ENCODE measurements at regions not wholly inside any gene's neighbourhood (a gene's known extent, or its start where the extent isn't known, plus 50 kb on each side); places are given as distances from the start of the nearest gene placed in this dataset.

- no peak overlapping the region for H3K27ac ChIP-seq (ENCODE audit: poor library complexity, severe bottlenecking)
- ATAC-seq (ENCODE audit: low read depth) (no peak), DNase-seq (ENCODE audit: low spot score) (no peak)
- H3K27me3 ChIP-seq (ENCODE audit: insufficient read depth, poor library complexity, severe bottlenecking), result no peaks in the 10 kb centered on the region
- no peaks in the 10 kb centered on the region for H3K4me1 ChIP-seq (ENCODE audit: insufficient read depth, poor library complexity, severe bottlenecking)
- no peaks in the 10 kb centered on the region for H3K9me3 ChIP-seq (ENCODE audit: severe bottlenecking)
- TF ChIP-seq, protein P1, sequence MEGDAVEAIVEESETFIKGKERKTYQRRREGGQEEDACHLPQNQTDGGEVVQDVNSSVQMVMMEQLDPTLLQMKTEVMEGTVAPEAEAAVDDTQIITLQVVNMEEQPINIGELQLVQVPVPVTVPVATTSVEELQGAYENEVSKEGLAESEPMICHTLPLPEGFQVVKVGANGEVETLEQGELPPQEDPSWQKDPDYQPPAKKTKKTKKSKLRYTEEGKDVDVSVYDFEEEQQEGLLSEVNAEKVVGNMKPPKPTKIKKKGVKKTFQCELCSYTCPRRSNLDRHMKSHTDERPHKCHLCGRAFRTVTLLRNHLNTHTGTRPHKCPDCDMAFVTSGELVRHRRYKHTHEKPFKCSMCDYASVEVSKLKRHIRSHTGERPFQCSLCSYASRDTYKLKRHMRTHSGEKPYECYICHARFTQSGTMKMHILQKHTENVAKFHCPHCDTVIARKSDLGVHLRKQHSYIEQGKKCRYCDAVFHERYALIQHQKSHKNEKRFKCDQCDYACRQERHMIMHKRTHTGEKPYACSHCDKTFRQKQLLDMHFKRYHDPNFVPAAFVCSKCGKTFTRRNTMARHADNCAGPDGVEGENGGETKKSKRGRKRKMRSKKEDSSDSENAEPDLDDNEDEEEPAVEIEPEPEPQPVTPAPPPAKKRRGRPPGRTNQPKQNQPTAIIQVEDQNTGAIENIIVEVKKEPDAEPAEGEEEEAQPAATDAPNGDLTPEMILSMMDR (IDR thresholded peaks at IDR 0.05; ENCODE audit: poor library complexity, severe bottlenecking), result no peak
- H3K4me3 ChIP-seq (ENCODE audit: severe bottlenecking), result no peak overlapping the region
- no peaks in the 10 kb centered on the region for H3K36me3 ChIP-seq (ENCODE audit: low read depth)
Measured at GRCh38 chr18:56185126-56185525, 453.3 kb downstream of the TXNL1 start.

DNA sequence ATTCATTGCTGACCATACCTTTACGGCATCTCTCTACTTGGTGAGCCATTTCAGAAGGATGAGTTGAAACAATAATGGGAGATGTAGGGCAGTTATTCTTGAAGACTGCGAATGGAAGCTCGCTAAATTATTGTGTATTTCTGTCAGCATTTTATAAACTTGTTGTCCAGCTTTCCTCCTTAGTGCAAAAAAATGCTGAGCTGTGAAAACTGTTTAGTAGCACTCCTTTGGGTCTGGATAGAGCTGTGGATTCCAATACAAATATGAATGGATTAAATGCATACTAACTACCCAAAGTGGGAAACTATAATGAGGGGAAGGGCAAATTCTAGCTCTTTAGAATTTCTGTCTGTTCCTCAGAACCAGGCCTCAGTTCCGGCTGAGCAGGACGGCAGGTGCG is 461.6 kb downstream of the TXNL1 start:
- DNase-seq (ENCODE audit: low spot score) (no peak), ATAC-seq (ENCODE audit: low read depth) (no peak)
- Histone ChIP-seq H3K4me1 (ENCODE audit: insufficient read depth, poor library complexity, severe bottlenecking) (no peaks in the 10 kb centered on the region), H3K9me3 (ENCODE audit: severe bottlenecking) (no peaks in the 10 kb centered on the region), H3K4me3 (ENCODE audit: severe bottlenecking) (no peak overlapping the region), H3K36me3 (ENCODE audit: low read depth) (no peaks in the 10 kb centered on the region), H3K27me3 (ENCODE audit: insufficient read depth, poor library complexity, severe bottlenecking) (no peaks in the 10 kb centered on the region), H3K27ac (ENCODE audit: poor library complexity, severe bottlenecking) (no peak overlapping the region)
- TF ChIP-seq, protein P1 (IDR thresholded peaks at IDR 0.05; ENCODE audit: poor library complexity, severe bottlenecking), result no peak

DNA sequence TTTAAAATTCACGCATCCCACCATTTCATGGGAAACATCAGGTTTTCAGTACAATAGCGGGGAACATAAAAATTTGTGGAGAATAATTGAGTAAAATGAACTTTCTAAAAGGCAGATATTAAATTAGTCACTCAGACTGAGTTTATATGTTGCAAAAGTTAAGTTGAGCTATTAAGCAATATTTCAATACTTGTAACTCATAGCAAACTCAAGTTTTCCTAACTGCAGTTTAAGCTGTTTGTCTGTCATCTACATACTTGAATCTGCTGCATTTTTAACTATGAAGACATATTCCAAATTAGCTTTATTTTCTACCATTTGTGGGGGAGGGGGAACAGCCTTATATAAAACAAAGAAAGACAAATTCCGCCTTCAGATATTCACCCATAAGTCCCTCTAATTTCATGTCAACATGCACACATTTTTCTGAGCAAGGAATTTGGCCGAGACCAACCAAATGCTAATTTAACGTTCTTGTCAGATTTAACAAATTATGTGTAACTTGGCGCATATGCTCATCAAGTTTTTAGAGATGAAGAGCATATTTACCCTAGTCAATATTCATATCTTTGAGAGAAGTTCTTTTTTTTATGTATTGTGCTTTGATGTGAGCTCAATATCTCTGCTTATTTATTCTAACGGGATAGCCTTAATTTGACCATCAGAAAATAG is 462.9 kb downstream of the TXNL1 start:
- DNase-seq (ENCODE audit: low spot score) (no peak), ATAC-seq (ENCODE audit: low read depth) (no peak)
- no peaks in the 10 kb centered on the region for H3K9me3 ChIP-seq (ENCODE audit: severe bottlenecking)
- no peak overlapping the region for H3K27ac ChIP-seq (ENCODE audit: poor library complexity, severe bottlenecking)
- H3K27me3 ChIP-seq (ENCODE audit: insufficient read depth, poor library complexity, severe bottlenecking), result no peaks in the 10 kb centered on the region
- TF ChIP-seq, protein P1 (IDR thresholded peaks at IDR 0.05; ENCODE audit: poor library complexity, severe bottlenecking), result no peak
- H3K4me3 ChIP-seq (ENCODE audit: severe bottlenecking), result no peak overlapping the region
- H3K4me1 ChIP-seq (ENCODE audit: insufficient read depth, poor library complexity, severe bottlenecking), result no peaks in the 10 kb centered on the region
- no peaks in the 10 kb centered on the region for H3K36me3 ChIP-seq (ENCODE audit: low read depth)

DNA sequence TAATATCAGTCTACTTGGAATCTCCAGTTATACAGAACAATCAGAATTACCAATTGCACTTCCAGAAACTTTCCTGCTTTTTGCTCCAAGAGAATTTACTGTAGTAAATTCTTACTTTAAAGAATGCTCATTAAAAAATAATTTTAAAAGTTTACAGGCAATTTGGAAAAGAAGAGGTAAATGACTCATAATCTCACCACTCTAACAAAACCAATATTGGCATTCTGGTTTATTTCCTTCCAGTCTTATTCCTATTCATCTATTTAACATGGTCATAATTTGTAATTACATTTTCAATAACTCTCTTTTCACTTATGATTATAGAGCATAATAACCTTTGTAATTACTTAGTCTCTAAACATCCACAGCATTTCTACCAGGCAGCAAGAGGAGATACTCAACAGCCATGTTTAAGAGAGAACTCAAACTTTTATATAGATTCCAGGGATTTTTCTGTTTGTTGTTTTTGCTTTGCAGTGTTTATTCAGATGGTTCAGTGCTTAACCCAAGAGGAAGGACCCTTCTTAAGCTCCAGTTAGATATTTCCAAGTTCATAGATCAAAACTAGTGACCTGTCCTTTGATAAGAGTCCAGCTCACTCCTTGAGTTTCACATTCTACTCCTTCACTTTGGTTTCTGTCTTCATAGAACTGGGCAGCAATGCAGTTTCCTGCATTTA is 464.7 kb downstream of the TXNL1 start:
- ATAC-seq (ENCODE audit: low read depth) (no peak), DNase-seq (ENCODE audit: low spot score) (no peak)
- TF ChIP-seq, protein P1 (IDR thresholded peaks at IDR 0.05; ENCODE audit: poor library complexity, severe bottlenecking), result no peak
- H3K9me3 ChIP-seq (ENCODE audit: severe bottlenecking), result no peaks in the 10 kb centered on the region
- H3K36me3 ChIP-seq (ENCODE audit: low read depth), result no peaks in the 10 kb centered on the region
- no peak overlapping the region for H3K27ac ChIP-seq (ENCODE audit: poor library complexity, severe bottlenecking)
- H3K27me3 ChIP-seq (ENCODE audit: insufficient read depth, poor library complexity, severe bottlenecking), result no peaks in the 10 kb centered on the region
- peaks cover 2% of the 10 kb centered on the region for H3K4me1 ChIP-seq (ENCODE audit: insufficient read depth, poor library complexity, severe bottlenecking)
- H3K4me3 ChIP-seq (ENCODE audit: severe bottlenecking), result no peak overlapping the region

GRCh38 chr18:56172527-56172926 is 465.9 kb downstream of the TXNL1 start:
- ATAC-seq (ENCODE audit: low read depth) (no peak), DNase-seq (ENCODE audit: low spot score) (no peak)
- peaks cover 12% of the 10 kb centered on the region for H3K4me1 ChIP-seq (ENCODE audit: insufficient read depth, poor library complexity, severe bottlenecking)
- no peaks in the 10 kb centered on the region for H3K9me3 ChIP-seq (ENCODE audit: severe bottlenecking)
- no peak overlapping the region for H3K4me3 ChIP-seq (ENCODE audit: severe bottlenecking)
- H3K27me3 ChIP-seq (ENCODE audit: insufficient read depth, poor library complexity, severe bottlenecking), result no peaks in the 10 kb centered on the region
- H3K27ac ChIP-seq (ENCODE audit: poor library complexity, severe bottlenecking), result no peak overlapping the region
- H3K36me3 ChIP-seq (ENCODE audit: low read depth), result no peaks in the 10 kb centered on the region
- TF ChIP-seq, protein P1 (IDR thresholded peaks at IDR 0.05; ENCODE audit: poor library complexity, severe bottlenecking), result no peak
